HG02885 (cell line): ENCODE measurements at regions not wholly inside any gene's neighbourhood (a gene's known extent, or its start where the extent isn't known, plus 50 kb on each side); places are given as distances from the start of the nearest gene placed in this dataset.
"Not testable (repeated sequence)": the region's sequence is repeated elsewhere in the genome, so short reads cannot be mapped to it uniquely, and the experiment has no call there.

ENCODE experiments used
- ATAC-seq: cut with Tn5 transposase; IDR thresholded peaks from one replicate; pipeline ENCODE4 v1.9.1; 2021; ENCODE audit warnings: mild to moderate bottlenecking; ENCODE audit not compliant: unreplicated experiment, poor library complexity

GRCh38 chr21:23644768-23645167, 1962.5 kb downstream of the MRPL39 start:
- no peak for ATAC-seq

- no peak for ATAC-seq
Measured at GRCh38 chr21:23639721-23640120, 1967.6 kb downstream of the MRPL39 start.

GRCh38 chr21:23638131-23638695, 1969.1 kb downstream of the MRPL39 start:
- ATAC-seq = no peak

GRCh38 chr21:23633447-23633940, 1973.8 kb downstream of the MRPL39 start:
- ATAC-seq = no peak

- ATAC-seq = no peak
Measured at GRCh38 chr21:23624281-23624680, 1983.0 kb downstream of the MRPL39 start.

- ATAC-seq = no peak
Measured at GRCh38 chr21:23613014-23613413, 1994.3 kb downstream of the MRPL39 start.

- no peak for ATAC-seq
Measured at GRCh38 chr21:23612210-23612609, 1995.1 kb downstream of the MRPL39 start.

- no peak for ATAC-seq
Measured at GRCh38 chr21:23607782-23608431, 1999.4 kb downstream of the MRPL39 start.

GRCh38 chr21:23601549-23601948, 2005.7 kb downstream of the MRPL39 start:
- no peak for ATAC-seq

GRCh38 chr21:23593582-23593981, 2013.7 kb downstream of the MRPL39 start:
- no peak for ATAC-seq

GRCh38 chr21:23585419-23585818, 2021.9 kb downstream of the MRPL39 start:
- ATAC-seq = no peak

GRCh38 chr21:23579573-23579972, 2027.7 kb downstream of the MRPL39 start:
- ATAC-seq = no peak

GRCh38 chr21:23578027-23578426, 2029.3 kb downstream of the MRPL39 start:
- no peak for ATAC-seq

GRCh38 chr21:23574932-23575331, 2032.3 kb downstream of the MRPL39 start:
- no peak for ATAC-seq

GRCh38 chr21:23548924-23549323, 2058.4 kb downstream of the MRPL39 start:
- ATAC-seq = not testable (repeated sequence)

GRCh38 chr21:23543333-23543732, 2063.9 kb downstream of the MRPL39 start:
- no peak for ATAC-seq

GRCh38 chr21:23542097-23542496, 2065.2 kb downstream of the MRPL39 start:
- ATAC-seq = no peak

- no peak for ATAC-seq
Measured at GRCh38 chr21:23541571-23541970, 2065.7 kb downstream of the MRPL39 start.

GRCh38 chr21:23534850-23535249, 2072.4 kb downstream of the MRPL39 start:
- no peak for ATAC-seq

- ATAC-seq = no peak
Measured at GRCh38 chr21:23531444-23531843, 2075.8 kb downstream of the MRPL39 start.

GRCh38 chr21:23524685-23525084, 2082.6 kb downstream of the MRPL39 start:
- ATAC-seq = no peak

GRCh38 chr21:23522751-23523150, 2084.5 kb downstream of the MRPL39 start:
- no peak for ATAC-seq
